ENCODE measurements at regions not wholly inside any gene's neighbourhood (a gene's known extent, or its start where the extent isn't known, plus 50 kb on each side); places are given as distances from the start of the nearest gene placed in this dataset.

- no peak for TF ChIP-seq CTCF (optimal IDR thresholded peaks at IDR 0.05 in 1 of 3, IDR thresholded peaks at IDR 0.05 in 1 of 3, conservative IDR thresholded peaks at IDR 0.05 in 1 of 3; ENCODE audit: extremely low read depth in 1 of 3, insufficient read depth in 2 of 3, low read length in 3 of 3)
- TF ChIP-seq EZH2 (IDR thresholded peaks at IDR 0.05; ENCODE audit: low read length) = no peak
These were observed 71.3 kb upstream of the LRRN2 start for GRCh38 chr1:204756811-204757210.

Data from keratinocyte (primary cell).